Heart left ventricle (tissue), 13 donors: ENCODE measurements at regions not wholly inside any gene's neighbourhood (a gene's known extent, or its start where the extent isn't known, plus 50 kb on each side); places are given as distances from the start of the nearest gene placed in this dataset.

Source experiments
- POLR2A ChIP-seq, 2 donors: fragments of 450-650 bp; IDR thresholded peaks; one replicate each; pipeline ENCODE4 v1.6.1; 2017; ENCODE audit warnings: antibody characterized with exemption in 2 of 2, mild to moderate bottlenecking in 2 of 2, moderate library complexity in 2 of 2
- TF ChIP-seq, protein P1 (sequence below), 12 donors: fragments of 200-600 bp; sonication (generic) in 4 of 12; IDR thresholded peaks; one replicate each; pipeline versions ENCODE4 v1.5.0 to v1.8.0; 2018 to 2022; ENCODE audit warnings: antibody characterized with exemption in 12 of 12, mild to moderate bottlenecking in 5 of 12
- donor health status: ischemic (EF 13 %, LVEDD 7.1; RV severe dilation, severe dysfunction).
- donor health status: DM: no; HTN: yes; CAD: no.
- donor health status: DM: no; HTN: no; CAD: no.
- donor health status: ischemic (EF 25% LVEDD 6.9; RV normal size, moderate dysfunction).
- donor health status: ischemic (EF 25% LVEDD 5.7; RV mildly dilated, moderate dysfunction).
- donor health status: ischemic (EF 35%, LVEDD 5.7; RV mildly dilated, moderate dysfunction).
- donor health status: nonischemic (EF 11% LVEDD 7.7; RV severe dilation, severe dysfunction).
- donor health status: DM: yes; HTN: yes; CAD: no.
- donor health status: PGD.
- donor health status: ischemic (EF 29% LVEDD 5.4; RV normal size, mild dysfunction).
- donor health status: nonischemic (EF 23%, LVEDD 6.1; RV moderate dilation, normal function).

DNA sequence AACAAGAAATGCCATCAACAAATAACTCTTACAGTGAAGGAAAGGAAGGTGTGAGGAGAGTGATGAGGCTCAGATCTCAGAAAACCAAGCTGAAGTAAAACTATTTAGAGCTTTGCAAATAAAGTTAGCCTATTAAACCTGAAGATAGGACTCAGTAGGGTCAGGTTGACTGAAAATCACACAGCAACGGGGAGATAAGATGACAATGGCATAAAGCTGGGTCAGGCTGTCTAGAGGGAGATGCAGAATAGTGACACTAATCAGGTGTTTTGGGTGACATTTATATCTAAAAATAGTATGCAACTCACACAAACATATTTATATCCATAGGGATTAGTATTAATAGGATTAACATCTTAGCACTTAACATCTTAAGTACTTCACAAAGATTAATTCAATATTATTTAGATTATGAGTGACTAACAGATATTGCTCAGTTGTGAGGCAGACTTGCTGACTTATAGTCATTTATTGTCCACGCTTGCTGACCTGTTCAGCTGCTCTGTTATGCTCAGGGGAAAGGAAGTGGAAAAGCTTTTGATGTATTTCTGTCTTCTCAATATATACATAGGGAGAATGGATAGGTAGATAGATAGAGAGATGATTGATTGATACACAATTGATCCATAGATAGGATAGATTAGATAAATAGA is 130.7 kb upstream of the GUCY1A1 start:
- TF ChIP-seq, protein P1, sequence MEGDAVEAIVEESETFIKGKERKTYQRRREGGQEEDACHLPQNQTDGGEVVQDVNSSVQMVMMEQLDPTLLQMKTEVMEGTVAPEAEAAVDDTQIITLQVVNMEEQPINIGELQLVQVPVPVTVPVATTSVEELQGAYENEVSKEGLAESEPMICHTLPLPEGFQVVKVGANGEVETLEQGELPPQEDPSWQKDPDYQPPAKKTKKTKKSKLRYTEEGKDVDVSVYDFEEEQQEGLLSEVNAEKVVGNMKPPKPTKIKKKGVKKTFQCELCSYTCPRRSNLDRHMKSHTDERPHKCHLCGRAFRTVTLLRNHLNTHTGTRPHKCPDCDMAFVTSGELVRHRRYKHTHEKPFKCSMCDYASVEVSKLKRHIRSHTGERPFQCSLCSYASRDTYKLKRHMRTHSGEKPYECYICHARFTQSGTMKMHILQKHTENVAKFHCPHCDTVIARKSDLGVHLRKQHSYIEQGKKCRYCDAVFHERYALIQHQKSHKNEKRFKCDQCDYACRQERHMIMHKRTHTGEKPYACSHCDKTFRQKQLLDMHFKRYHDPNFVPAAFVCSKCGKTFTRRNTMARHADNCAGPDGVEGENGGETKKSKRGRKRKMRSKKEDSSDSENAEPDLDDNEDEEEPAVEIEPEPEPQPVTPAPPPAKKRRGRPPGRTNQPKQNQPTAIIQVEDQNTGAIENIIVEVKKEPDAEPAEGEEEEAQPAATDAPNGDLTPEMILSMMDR (IDR thresholded peaks at IDR 0.05) = no peak
- TF ChIP-seq POLR2A (IDR thresholded peaks at IDR 0.05) = no peak
